T follicular helper cell (primary cell): ENCODE measurements at regions not wholly inside any gene's neighbourhood (a gene's known extent, or its start where the extent isn't known, plus 50 kb on each side); places are given as distances from the start of the nearest gene placed in this dataset.

Experiments
- DNase-seq: peaks from one replicate; pipeline ENCODE4 v3.0.0-alpha.2; 2020; ENCODE audit warnings: low read depth

GRCh38 chr3:72204452-72204851 is 419.5 kb upstream of the PROK2 start:
- no peak for DNase-seq

GRCh38 chr3:72203613-72204349 is 418.8 kb upstream of the PROK2 start:
- no peak for DNase-seq

GRCh38 chr3:72203105-72203504 is 418.2 kb upstream of the PROK2 start:
- no peak for DNase-seq

GRCh38 chr3:72200332-72200731 is 415.4 kb upstream of the PROK2 start:
- no peak for DNase-seq

- DNase-seq, result no peak
Observed at GRCh38 chr3:72199530-72199929, 414.6 kb upstream of the PROK2 start.

GRCh38 chr3:72196377-72196929 is 411.5 kb upstream of the PROK2 start:
- DNase-seq, result no peak

- no peak for DNase-seq
Observed at GRCh38 chr3:72195895-72196294, 410.9 kb upstream of the PROK2 start.

- no peak for DNase-seq
Observed at GRCh38 chr3:72194458-72194857, 409.5 kb upstream of the PROK2 start.

- DNase-seq, result no peak
Observed at GRCh38 chr3:72193771-72194430, 409.0 kb upstream of the PROK2 start.

- no peak for DNase-seq
Observed at GRCh38 chr3:72192572-72192971, 407.6 kb upstream of the PROK2 start.

GRCh38 chr3:72191209-72191960 is 406.4 kb upstream of the PROK2 start:
- DNase-seq, result no peak

- DNase-seq, result no peak
Observed at GRCh38 chr3:72190050-72190449, 405.1 kb upstream of the PROK2 start.

GRCh38 chr3:72189339-72189738 is 404.4 kb upstream of the PROK2 start:
- no peak for DNase-seq

- DNase-seq, result no peak
Observed at GRCh38 chr3:72188536-72188935, 403.6 kb upstream of the PROK2 start.

- DNase-seq, result no peak
Observed at GRCh38 chr3:72187131-72187530, 402.2 kb upstream of the PROK2 start.

- DNase-seq, result no peak
Observed at GRCh38 chr3:72186400-72186855, 401.5 kb upstream of the PROK2 start.

- DNase-seq, result no peak
Observed at GRCh38 chr3:72185549-72186399, 400.8 kb upstream of the PROK2 start.

GRCh38 chr3:72183489-72183888 is 398.5 kb upstream of the PROK2 start:
- no peak for DNase-seq

- DNase-seq, result no peak
Observed at GRCh38 chr3:72182206-72182605, 397.3 kb upstream of the PROK2 start.

- no peak for DNase-seq
Observed at GRCh38 chr3:72181251-72181650, 396.3 kb upstream of the PROK2 start.

GRCh38 chr3:72180405-72180804 is 395.5 kb upstream of the PROK2 start:
- DNase-seq, result no peak

GRCh38 chr3:72179107-72179464 is 394.1 kb upstream of the PROK2 start:
- no peak for DNase-seq
